ENCODE measurements at regions not wholly inside any gene's neighbourhood (a gene's known extent, or its start where the extent isn't known, plus 50 kb on each side); places are given as distances from the start of the nearest gene placed in this dataset.

DNA sequence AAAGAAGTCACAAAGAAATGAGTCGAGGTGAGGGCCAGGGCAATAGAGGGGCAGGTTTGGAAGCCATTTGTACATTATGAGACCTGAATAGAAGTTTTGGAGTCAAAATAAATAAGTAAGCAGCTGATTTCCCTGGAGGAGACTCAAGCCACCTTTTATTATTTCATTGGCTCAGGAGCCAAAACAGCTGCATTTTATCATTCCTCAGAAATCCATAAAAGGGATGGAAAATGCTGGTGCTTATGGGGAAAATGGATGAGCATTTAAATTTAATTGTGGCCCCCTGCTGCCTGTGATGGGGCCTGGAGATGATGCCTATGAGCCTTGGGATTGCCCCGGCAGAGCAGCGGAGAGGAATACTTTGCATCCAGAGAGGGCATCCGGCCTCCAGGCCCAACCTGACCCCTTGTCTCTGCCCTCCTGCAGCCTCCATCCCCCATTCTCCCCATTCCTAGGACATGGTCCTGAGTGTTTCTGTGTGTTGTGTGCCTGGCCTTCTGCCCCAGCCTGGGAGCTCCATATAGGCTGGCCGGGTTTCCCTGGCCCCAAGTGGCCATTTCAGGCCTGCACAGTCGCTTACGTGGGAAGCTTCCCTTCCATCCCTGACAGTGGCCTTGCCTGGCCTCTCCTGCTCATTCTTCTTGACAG lies 296.8 kb upstream of the ZMIZ1 start:
- POLR2A ChIA-PET (ENCODE audit: low non-redundant PET), result no interaction called here
- no peak for TF ChIP-seq EZH2 (IDR thresholded peaks at IDR 0.05; ENCODE audit: borderline replicate concordance, low read depth, low read length, poor library complexity, severe bottlenecking)
- TF ChIP-seq, protein P1, sequence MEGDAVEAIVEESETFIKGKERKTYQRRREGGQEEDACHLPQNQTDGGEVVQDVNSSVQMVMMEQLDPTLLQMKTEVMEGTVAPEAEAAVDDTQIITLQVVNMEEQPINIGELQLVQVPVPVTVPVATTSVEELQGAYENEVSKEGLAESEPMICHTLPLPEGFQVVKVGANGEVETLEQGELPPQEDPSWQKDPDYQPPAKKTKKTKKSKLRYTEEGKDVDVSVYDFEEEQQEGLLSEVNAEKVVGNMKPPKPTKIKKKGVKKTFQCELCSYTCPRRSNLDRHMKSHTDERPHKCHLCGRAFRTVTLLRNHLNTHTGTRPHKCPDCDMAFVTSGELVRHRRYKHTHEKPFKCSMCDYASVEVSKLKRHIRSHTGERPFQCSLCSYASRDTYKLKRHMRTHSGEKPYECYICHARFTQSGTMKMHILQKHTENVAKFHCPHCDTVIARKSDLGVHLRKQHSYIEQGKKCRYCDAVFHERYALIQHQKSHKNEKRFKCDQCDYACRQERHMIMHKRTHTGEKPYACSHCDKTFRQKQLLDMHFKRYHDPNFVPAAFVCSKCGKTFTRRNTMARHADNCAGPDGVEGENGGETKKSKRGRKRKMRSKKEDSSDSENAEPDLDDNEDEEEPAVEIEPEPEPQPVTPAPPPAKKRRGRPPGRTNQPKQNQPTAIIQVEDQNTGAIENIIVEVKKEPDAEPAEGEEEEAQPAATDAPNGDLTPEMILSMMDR (conservative IDR thresholded peaks at IDR 0.05; ENCODE audit: low read depth, low read length), result no peak
- intact Hi-C loops (cut with micrococcal nuclease; ENCODE audit: unreplicated experiment), result no loop called here

DNA sequence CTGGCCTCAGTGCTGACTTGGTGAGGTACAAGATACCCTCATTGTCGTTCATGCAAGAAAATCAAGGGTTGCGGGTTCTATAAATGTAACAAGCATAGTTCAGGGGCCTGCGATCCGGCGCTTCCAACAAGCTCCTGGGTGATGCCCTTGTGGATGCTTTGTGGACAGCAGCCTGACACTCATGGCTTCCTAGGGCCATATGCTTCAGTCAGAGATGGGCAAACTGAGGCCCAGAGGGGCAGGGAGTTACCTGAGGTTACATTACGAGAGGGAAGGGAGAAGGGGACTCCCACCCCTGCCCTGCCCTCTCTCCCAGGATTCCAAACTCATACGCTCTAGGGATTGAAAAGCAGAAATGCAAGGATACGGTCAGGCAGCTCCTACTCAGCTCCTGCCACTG lies 296.3 kb upstream of the ZMIZ1 start:
- no peaks in the 10 kb centered on the region for H3K9me3 ChIP-seq (ENCODE audit: low read depth, low read length, poor library complexity, severe bottlenecking)
- no peak overlapping the region for H3K27ac ChIP-seq (ENCODE audit: low read depth, low read length, poor library complexity, severe bottlenecking)
- intact Hi-C loops (cut with micrococcal nuclease; ENCODE audit: unreplicated experiment), result no loop called here
- no peaks in the 10 kb centered on the region for H3K4me1 ChIP-seq (ENCODE audit: insufficient read depth, low read length, poor library complexity, severe bottlenecking)
- POLR2A ChIA-PET (ENCODE audit: low non-redundant PET), result no interaction called here
- no peaks in the 10 kb centered on the region for H3K27me3 ChIP-seq (replicated peaks; ENCODE audit: insufficient read depth, low read depth, low read length, poor library complexity)
- no TSS peak for BruUV-seq (replicated peaks)
- DNase-seq (ENCODE audit: low spot score), result no peak
- H3K36me3 ChIP-seq (ENCODE audit: insufficient read depth, low read length, poor library complexity, severe bottlenecking), result no peaks in the 10 kb centered on the region
- CTCF ChIA-PET, result no interaction called here
- no peak overlapping the region for H3K4me3 ChIP-seq (ENCODE audit: low read depth, low read length, poor library complexity, severe bottlenecking)
- no peak for TF ChIP-seq EZH2 (IDR thresholded peaks at IDR 0.05; ENCODE audit: borderline replicate concordance, low read depth, low read length, poor library complexity, severe bottlenecking)
- TF ChIP-seq, protein P1 (conservative IDR thresholded peaks at IDR 0.05; ENCODE audit: low read depth, low read length), result no peak

More for the DNA sequence above, 296.8 kb upstream of the ZMIZ1 start:
- no peak overlapping the region for H3K27ac ChIP-seq (ENCODE audit: low read depth, low read length, poor library complexity, severe bottlenecking)
- no peaks in the 10 kb centered on the region for H3K27me3 ChIP-seq (replicated peaks; ENCODE audit: insufficient read depth, low read depth, low read length, poor library complexity)
- no peaks in the 10 kb centered on the region for H3K36me3 ChIP-seq (ENCODE audit: insufficient read depth, low read length, poor library complexity, severe bottlenecking)
- H3K4me3 ChIP-seq (ENCODE audit: low read depth, low read length, poor library complexity, severe bottlenecking), result no peak overlapping the region
- no TSS peak for BruUV-seq (replicated peaks)
- no peaks in the 10 kb centered on the region for H3K9me3 ChIP-seq (ENCODE audit: low read depth, low read length, poor library complexity, severe bottlenecking)
- no peaks in the 10 kb centered on the region for H3K4me1 ChIP-seq (ENCODE audit: insufficient read depth, low read length, poor library complexity, severe bottlenecking)
- DNase-seq (ENCODE audit: low spot score), result no peak
- CTCF ChIA-PET, result no interaction called here

DNA sequence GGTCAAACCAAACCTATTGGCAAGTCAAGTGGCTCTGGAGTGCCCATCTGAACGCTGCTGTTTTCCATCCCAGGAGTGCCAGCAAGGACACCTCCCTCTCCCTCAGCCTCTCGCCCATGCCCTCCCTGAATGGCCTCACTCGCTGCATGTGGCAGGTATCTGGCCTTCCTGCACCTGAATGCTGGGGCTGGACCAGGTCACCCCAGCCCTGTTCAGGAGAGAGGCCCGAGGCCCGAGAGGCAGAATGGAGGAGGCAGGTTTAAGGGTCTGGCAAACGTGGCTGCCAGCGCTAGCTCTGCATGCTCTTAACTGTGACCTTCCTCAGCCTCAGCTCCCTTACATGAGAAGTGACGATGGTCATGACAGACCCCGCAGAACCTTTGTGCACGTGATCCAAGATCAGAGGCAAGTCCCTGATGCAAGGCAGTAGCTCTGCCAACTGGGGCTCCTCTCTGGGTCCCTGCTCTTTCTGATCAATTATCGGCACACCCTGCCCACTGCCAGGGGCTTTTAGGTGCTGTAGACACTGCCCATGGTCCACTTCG lies 295.7 kb upstream of the ZMIZ1 start:
- DNase-seq (ENCODE audit: low spot score), result no peak
- Histone ChIP-seq H3K27ac (ENCODE audit: low read depth, low read length, poor library complexity, severe bottlenecking) (no peak overlapping the region), H3K36me3 (ENCODE audit: insufficient read depth, low read length, poor library complexity, severe bottlenecking) (no peaks in the 10 kb centered on the region), H3K27me3 (replicated peaks; ENCODE audit: insufficient read depth, low read depth, low read length, poor library complexity) (no peaks in the 10 kb centered on the region), H3K4me3 (ENCODE audit: low read depth, low read length, poor library complexity, severe bottlenecking) (no peak overlapping the region), H3K4me1 (ENCODE audit: insufficient read depth, low read length, poor library complexity, severe bottlenecking) (no peaks in the 10 kb centered on the region), H3K9me3 (ENCODE audit: low read depth, low read length, poor library complexity, severe bottlenecking) (no peaks in the 10 kb centered on the region)
- ChIA-PET POLR2A (ENCODE audit: low non-redundant PET) (no interaction called here), CTCF (no interaction called here)
- intact Hi-C loops (cut with micrococcal nuclease; ENCODE audit: unreplicated experiment), result no loop called here
- TF ChIP-seq, protein P1 (conservative IDR thresholded peaks at IDR 0.05; ENCODE audit: low read depth, low read length), result no peak
- TF ChIP-seq EZH2 (IDR thresholded peaks at IDR 0.05; ENCODE audit: borderline replicate concordance, low read depth, low read length, poor library complexity, severe bottlenecking), result no peak
- BruUV-seq (replicated peaks), result no TSS peak
